ENCODE measurements at regions not wholly inside any gene's neighbourhood (a gene's known extent, or its start where the extent isn't known, plus 50 kb on each side); places are given as distances from the start of the nearest gene placed in this dataset.

DNA sequence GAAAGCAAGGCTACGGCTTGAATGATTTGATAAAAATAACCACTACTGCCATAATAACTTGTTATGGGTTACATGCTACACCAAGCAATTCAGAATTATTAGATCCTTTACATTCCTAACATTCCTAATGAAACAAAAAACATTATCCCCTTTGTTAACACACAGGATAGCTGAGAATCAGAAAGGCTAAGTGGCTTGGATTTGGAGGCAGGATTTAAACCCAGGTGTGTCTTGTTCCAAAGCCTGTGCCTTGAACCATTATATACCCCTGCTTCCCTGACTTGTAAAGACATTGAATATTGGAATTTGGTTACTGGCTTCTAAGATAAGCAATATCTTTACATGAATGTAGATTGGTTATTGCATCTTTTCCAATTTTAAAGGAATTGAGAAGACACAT lies 417.1 kb upstream of the GOLIM4 start:
- no peak for TF ChIP-seq EZH2phosphoT487 (conservative IDR thresholded peaks at IDR 0.05; ENCODE audit: low read length)
- TF ChIP-seq, protein P1, sequence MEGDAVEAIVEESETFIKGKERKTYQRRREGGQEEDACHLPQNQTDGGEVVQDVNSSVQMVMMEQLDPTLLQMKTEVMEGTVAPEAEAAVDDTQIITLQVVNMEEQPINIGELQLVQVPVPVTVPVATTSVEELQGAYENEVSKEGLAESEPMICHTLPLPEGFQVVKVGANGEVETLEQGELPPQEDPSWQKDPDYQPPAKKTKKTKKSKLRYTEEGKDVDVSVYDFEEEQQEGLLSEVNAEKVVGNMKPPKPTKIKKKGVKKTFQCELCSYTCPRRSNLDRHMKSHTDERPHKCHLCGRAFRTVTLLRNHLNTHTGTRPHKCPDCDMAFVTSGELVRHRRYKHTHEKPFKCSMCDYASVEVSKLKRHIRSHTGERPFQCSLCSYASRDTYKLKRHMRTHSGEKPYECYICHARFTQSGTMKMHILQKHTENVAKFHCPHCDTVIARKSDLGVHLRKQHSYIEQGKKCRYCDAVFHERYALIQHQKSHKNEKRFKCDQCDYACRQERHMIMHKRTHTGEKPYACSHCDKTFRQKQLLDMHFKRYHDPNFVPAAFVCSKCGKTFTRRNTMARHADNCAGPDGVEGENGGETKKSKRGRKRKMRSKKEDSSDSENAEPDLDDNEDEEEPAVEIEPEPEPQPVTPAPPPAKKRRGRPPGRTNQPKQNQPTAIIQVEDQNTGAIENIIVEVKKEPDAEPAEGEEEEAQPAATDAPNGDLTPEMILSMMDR (IDR thresholded peaks at IDR 0.05; ENCODE audit: insufficient read depth, low read length, poor library complexity, severe bottlenecking): no peak
- H3K9ac ChIP-seq (ENCODE audit: low read length): no peak overlapping the region
- no peaks in the 10 kb centered on the region for H3F3A ChIP-seq (ENCODE audit: insufficient read depth)
- H2AFZ ChIP-seq (ENCODE audit: low read depth, low read length, severe bottlenecking): no peak overlapping the region
- H3K4me3 ChIP-seq (ENCODE audit: insufficient read depth, low read length, poor library complexity, severe bottlenecking): no peak overlapping the region
- H3K4me2 ChIP-seq (ENCODE audit: low read depth, low read length, poor library complexity, severe bottlenecking): no peak overlapping the region
- H3K36me3 ChIP-seq (ENCODE audit: low read length): no peaks in the 10 kb centered on the region
- H3K9me3 ChIP-seq (ENCODE audit: insufficient read depth, low read length): no peaks in the 10 kb centered on the region
- H3K9me2 ChIP-seq (replicated peaks; ENCODE audit: insufficient read depth, low read length): no peaks in the 10 kb centered on the region
- H4K20me1 ChIP-seq (ENCODE audit: low read depth, low read length): no peaks in the 10 kb centered on the region
- H3K27me3 ChIP-seq (ENCODE audit: low read length): no peaks in the 10 kb centered on the region
- H3K27ac ChIP-seq (ENCODE audit: low read depth, low read length): no peak overlapping the region
- no peaks in the 10 kb centered on the region for H3K79me2 ChIP-seq (ENCODE audit: insufficient read depth, low read length)

DNA sequence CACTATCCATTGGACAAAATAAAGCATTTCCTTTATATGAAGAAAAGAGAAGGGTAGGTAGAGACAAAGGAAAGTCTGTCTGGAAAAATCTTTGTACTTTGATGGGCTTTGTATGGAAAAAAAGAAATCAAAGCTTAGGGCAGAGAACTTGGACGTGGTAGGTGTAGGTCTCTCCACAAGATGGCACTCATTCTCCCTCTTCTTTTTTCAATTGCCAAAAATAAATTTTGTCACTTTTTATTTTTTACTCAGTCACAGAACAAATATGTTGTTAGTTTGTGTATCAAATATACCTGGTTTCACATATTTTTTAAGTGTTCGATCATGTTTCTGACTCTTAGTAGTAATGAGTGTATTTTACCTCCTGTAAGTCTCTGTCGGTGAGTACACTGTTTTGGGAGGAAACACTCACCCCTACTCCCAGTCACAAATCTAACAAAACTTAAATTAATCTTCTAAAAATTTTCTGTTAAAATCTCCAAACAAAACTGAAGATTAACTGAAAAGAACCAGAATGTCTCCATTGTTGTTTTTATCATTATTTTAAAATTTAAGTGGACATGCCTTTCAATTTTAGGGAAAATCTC lies 415.8 kb upstream of the GOLIM4 start:
- Histone ChIP-seq H3K79me2 (ENCODE audit: insufficient read depth, low read length) (no peaks in the 10 kb centered on the region), H3K36me3 (ENCODE audit: low read length) (no peaks in the 10 kb centered on the region), H4K20me1 (ENCODE audit: low read depth, low read length) (no peaks in the 10 kb centered on the region), H3F3A (ENCODE audit: insufficient read depth) (no peaks in the 10 kb centered on the region), H3K4me2 (ENCODE audit: low read depth, low read length, poor library complexity, severe bottlenecking) (no peak overlapping the region), H3K4me3 (ENCODE audit: insufficient read depth, low read length, poor library complexity, severe bottlenecking) (no peak overlapping the region), H2AFZ (ENCODE audit: low read depth, low read length, severe bottlenecking) (no peak overlapping the region), H3K27me3 (ENCODE audit: low read length) (no peaks in the 10 kb centered on the region), H3K9me3 (ENCODE audit: insufficient read depth, low read length) (no peaks in the 10 kb centered on the region), H3K27ac (ENCODE audit: low read depth, low read length) (no peak overlapping the region), H3K9me2 (replicated peaks; ENCODE audit: insufficient read depth, low read length) (no peaks in the 10 kb centered on the region), H3K9ac (ENCODE audit: low read length) (no peak overlapping the region)
- no peak for TF ChIP-seq EZH2phosphoT487 (conservative IDR thresholded peaks at IDR 0.05; ENCODE audit: low read length)
- TF ChIP-seq, protein P1 (IDR thresholded peaks at IDR 0.05; ENCODE audit: insufficient read depth, low read length, poor library complexity, severe bottlenecking): no peak

DNA sequence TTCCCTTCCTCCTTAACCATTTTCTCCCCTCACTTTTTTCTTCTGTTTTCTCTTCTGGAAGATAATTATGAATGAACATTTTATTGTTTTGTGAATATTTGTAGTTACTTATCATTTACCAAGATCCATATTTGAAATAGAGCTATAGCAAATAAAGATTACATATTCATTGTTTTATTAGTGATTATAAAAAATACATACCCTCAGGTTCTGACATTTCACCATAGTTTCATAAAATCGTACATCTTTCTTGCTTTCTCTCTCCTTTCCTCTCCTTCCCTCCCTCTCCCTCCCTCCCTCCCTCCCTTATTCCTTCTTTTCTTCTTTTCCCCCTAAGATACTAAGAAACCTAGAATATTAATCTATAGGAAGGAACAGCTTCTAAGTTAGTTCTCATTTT lies 410.9 kb upstream of the GOLIM4 start:
- no peak overlapping the region for H3K9ac ChIP-seq (ENCODE audit: low read length)
- TF ChIP-seq, protein P1 (IDR thresholded peaks at IDR 0.05; ENCODE audit: insufficient read depth, low read length, poor library complexity, severe bottlenecking): no peak
- TF ChIP-seq EZH2phosphoT487 (conservative IDR thresholded peaks at IDR 0.05; ENCODE audit: low read length): no peak
- H2AFZ ChIP-seq (ENCODE audit: low read depth, low read length, severe bottlenecking): no peak overlapping the region
- H4K20me1 ChIP-seq (ENCODE audit: low read depth, low read length): no peaks in the 10 kb centered on the region
- no peak overlapping the region for H3K27ac ChIP-seq (ENCODE audit: low read depth, low read length)
- H3K79me2 ChIP-seq (ENCODE audit: insufficient read depth, low read length): no peaks in the 10 kb centered on the region
- H3K27me3 ChIP-seq (ENCODE audit: low read length): no peaks in the 10 kb centered on the region
- no peak overlapping the region for H3K4me2 ChIP-seq (ENCODE audit: low read depth, low read length, poor library complexity, severe bottlenecking)
- no peaks in the 10 kb centered on the region for H3K9me2 ChIP-seq (replicated peaks; ENCODE audit: insufficient read depth, low read length)
- no peaks in the 10 kb centered on the region for H3F3A ChIP-seq (ENCODE audit: insufficient read depth)
- no peak overlapping the region for H3K4me3 ChIP-seq (ENCODE audit: insufficient read depth, low read length, poor library complexity, severe bottlenecking)
- H3K36me3 ChIP-seq (ENCODE audit: low read length): no peaks in the 10 kb centered on the region
- no peaks in the 10 kb centered on the region for H3K9me3 ChIP-seq (ENCODE audit: insufficient read depth, low read length)
